Fibroblast of lung (primary cell): ENCODE measurements at regions not wholly inside any gene's neighbourhood (a gene's known extent, or its start where the extent isn't known, plus 50 kb on each side); places are given as distances from the start of the nearest gene placed in this dataset.

ENCODE experiments used
- DNase-seq, 2 donors: peaks; one replicate each; pipeline versions ENCODE4 v3.0.0 to v3.0.0-alpha.2; 2010; ENCODE audit warnings: low read depth in 2 of 2
- H2AFZ ChIP-seq: 2 replicates; pipeline ENCODE4 v1.5.1; 2012; ENCODE audit warnings: low read length, control low read depth, inconsistent platforms
- H3K27ac ChIP-seq: 2 replicates; pipeline ENCODE4 v1.5.1; 2011; ENCODE audit warnings: low read length, control low read depth; ENCODE audit not compliant: insufficient read depth
- H3K27me3 ChIP-seq: 2 replicates; pipeline ENCODE4 v1.5.1; 2011; ENCODE audit warnings: mild to moderate bottlenecking, low read length; ENCODE audit not compliant: control insufficient read depth, insufficient read depth
- H3K36me3 ChIP-seq: 2 replicates; pipeline ENCODE4 v1.5.1; 2011; ENCODE audit warnings: low read length; ENCODE audit not compliant: control insufficient read depth, insufficient read depth
- H3K4me1 ChIP-seq: 2 replicates; pipeline ENCODE4 v1.5.1; 2011; ENCODE audit warnings: low read length; ENCODE audit not compliant: control insufficient read depth, insufficient read depth; ENCODE audit errors: extremely low read depth
- H3K4me2 ChIP-seq: 2 replicates; pipeline ENCODE4 v1.5.1; 2011; ENCODE audit warnings: low read length, control low read depth; ENCODE audit not compliant: insufficient read depth; ENCODE audit errors: extremely low read depth
- H3K4me3 ChIP-seq, 4 experiments: fragments of 200-600 bp in 1 of 4; sonication (generic) in 1 of 4; replicated peaks in 1 of 4; 2 replicates each; pipeline ENCODE4 v1.5.1; 2011 to 2016; ENCODE audit warnings: low read length in 4 of 4, low read depth in 3 of 4, mild to moderate bottlenecking in 3 of 4, control low read depth in 2 of 4, inconsistent platforms in 1 of 4, mixed read lengths in 1 of 4; ENCODE audit not compliant: insufficient read depth in 1 of 4; ENCODE audit errors: control extremely low read depth in 1 of 4
- H3K79me2 ChIP-seq: 2 replicates; pipeline ENCODE4 v1.5.1; 2012; ENCODE audit warnings: mild to moderate bottlenecking, low read length, inconsistent platforms; ENCODE audit not compliant: control insufficient read depth, insufficient read depth
- H3K9ac ChIP-seq: 2 replicates; pipeline ENCODE4 v1.5.1; 2011; ENCODE audit warnings: mild to moderate bottlenecking, low read length, control low read depth; ENCODE audit not compliant: insufficient read depth
- H3K9me3 ChIP-seq: 2 replicates; pipeline ENCODE4 v1.5.1; 2012; ENCODE audit warnings: low read depth, low read length; ENCODE audit not compliant: control insufficient read depth, insufficient read depth
- H4K20me1 ChIP-seq: 2 replicates; pipeline ENCODE4 v1.5.1; 2011; ENCODE audit warnings: low read length; ENCODE audit not compliant: control insufficient read depth, insufficient read depth; ENCODE audit errors: extremely low read depth
- EZH2 ChIP-seq: IDR thresholded peaks from 2 replicates; pipeline ENCODE4 v1.5.1; 2012; ENCODE audit warnings: low read length, control low read depth, mild to moderate bottlenecking; ENCODE audit errors: missing control alignments
- TF ChIP-seq, protein P1 (sequence below), 2 donors: IDR thresholded peaks in 1 of 2; conservative IDR thresholded peaks in 1 of 2; 1 replicate in 1 of 2; 2 replicates in 1 of 2; pipeline ENCODE4 v1.5.1; 2011 to 2012; ENCODE audit warnings: low read length in 2 of 2, control low read depth in 1 of 2, inconsistent platforms in 1 of 2, low read depth in 1 of 2, mild to moderate bottlenecking in 1 of 2

DNA sequence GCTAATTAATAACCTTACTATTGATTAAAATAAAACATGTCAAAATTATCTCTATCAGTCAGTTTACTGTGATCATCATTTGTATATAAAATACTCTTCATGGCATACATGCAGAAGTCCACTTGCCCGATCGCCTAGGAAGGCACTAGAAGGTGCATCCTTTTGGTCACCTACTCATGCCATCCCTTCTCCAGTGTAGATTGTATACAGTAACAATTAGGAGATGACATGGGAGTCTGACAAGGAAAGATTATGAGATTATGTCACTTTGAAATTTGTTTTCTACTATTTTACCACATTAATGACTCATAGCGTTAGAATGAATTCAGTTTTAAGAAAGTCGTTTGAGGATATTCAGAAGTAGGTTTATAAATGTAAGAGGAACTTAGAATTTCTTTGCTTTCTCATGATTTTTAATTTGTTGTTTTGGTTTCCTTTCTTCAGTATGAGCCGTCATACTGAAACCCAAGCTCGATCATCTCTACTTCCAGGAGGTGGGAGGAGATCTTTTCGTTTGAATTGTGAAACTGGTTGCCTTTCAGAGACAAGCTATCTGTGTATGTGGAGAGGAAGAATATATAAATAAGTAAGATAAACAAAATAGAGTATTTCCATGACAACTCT, 51.1 kb upstream of the UNC5C start:
- no peaks in the 10 kb centered on the region for H3K9me3 ChIP-seq
- no peaks in the 10 kb centered on the region for H4K20me1 ChIP-seq
- H3K9ac ChIP-seq, result no peak overlapping the region
- no peak for TF ChIP-seq EZH2
- TF ChIP-seq, protein P1, sequence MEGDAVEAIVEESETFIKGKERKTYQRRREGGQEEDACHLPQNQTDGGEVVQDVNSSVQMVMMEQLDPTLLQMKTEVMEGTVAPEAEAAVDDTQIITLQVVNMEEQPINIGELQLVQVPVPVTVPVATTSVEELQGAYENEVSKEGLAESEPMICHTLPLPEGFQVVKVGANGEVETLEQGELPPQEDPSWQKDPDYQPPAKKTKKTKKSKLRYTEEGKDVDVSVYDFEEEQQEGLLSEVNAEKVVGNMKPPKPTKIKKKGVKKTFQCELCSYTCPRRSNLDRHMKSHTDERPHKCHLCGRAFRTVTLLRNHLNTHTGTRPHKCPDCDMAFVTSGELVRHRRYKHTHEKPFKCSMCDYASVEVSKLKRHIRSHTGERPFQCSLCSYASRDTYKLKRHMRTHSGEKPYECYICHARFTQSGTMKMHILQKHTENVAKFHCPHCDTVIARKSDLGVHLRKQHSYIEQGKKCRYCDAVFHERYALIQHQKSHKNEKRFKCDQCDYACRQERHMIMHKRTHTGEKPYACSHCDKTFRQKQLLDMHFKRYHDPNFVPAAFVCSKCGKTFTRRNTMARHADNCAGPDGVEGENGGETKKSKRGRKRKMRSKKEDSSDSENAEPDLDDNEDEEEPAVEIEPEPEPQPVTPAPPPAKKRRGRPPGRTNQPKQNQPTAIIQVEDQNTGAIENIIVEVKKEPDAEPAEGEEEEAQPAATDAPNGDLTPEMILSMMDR (conservative IDR thresholded peaks at IDR 0.05 in 1 of 2, IDR thresholded peaks at IDR 0.05 in 1 of 2; ENCODE audit: low read depth in 1 of 2, low read length in 2 of 2), result no peak
- H3K27me3 ChIP-seq, result no peaks in the 10 kb centered on the region
- H3K4me1 ChIP-seq, result no peaks in the 10 kb centered on the region
- H3K4me2 ChIP-seq, result no peak overlapping the region
- DNase-seq, result peak in 1 of 2 donors; percentile 3
- no peak overlapping the region for H2AFZ ChIP-seq
- no peaks in the 10 kb centered on the region for H3K79me2 ChIP-seq
- H3K4me3 ChIP-seq, result no peak overlapping the region
- H3K36me3 ChIP-seq, result no peaks in the 10 kb centered on the region
- H3K27ac ChIP-seq, result no peak overlapping the region
